ENCODE measurements at regions not wholly inside any gene's neighbourhood (a gene's known extent, or its start where the extent isn't known, plus 50 kb on each side); places are given as distances from the start of the nearest gene placed in this dataset.

GRCh38 chr17:47064684-47065083 is 85.6 kb upstream of the RPRML start:
- TF ChIP-seq CTCF (IDR thresholded peaks at IDR 0.05) (no peak), POLR2AphosphoS5 (IDR thresholded peaks at IDR 0.05) (no peak)
